Neural progenitor cell (in vitro differentiated cells): ENCODE measurements at regions not wholly inside any gene's neighbourhood (a gene's known extent, or its start where the extent isn't known, plus 50 kb on each side); places are given as distances from the start of the nearest gene placed in this dataset.

Source experiments
- EZH2phosphoT487 ChIP-seq: fragments of 200-600 bp; sonication (generic); IDR thresholded peaks from 2 replicates; pipeline ENCODE4 v1.6.1; 2017; ENCODE audit warnings: antibody characterized with exemption
- TF ChIP-seq, protein P1 (sequence below): fragments of 200-600 bp; sonication (generic); IDR thresholded peaks from 2 replicates; pipeline ENCODE4 v1.5.1; 2017; ENCODE audit warnings: antibody characterized with exemption, mild to moderate bottlenecking

DNA sequence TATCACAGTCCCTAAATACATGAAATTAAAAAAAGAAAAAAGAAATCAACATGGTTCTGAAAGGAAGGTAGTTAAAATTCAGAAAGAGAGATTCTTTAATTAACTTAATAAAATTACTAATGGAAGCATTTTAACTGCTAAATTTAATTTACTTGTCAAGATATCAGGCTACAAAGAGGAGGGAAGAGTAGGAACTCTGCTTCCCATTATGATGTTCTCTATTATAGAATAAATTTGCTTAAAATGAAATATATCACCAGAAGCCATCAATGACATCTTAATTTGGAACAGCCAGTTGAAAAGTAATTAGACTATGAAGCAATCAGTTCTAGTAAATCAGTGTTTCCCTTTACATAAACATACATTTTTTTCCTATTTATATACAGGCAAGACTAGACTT, 611.8 kb upstream of the FANCL start:
- TF ChIP-seq, protein P1, sequence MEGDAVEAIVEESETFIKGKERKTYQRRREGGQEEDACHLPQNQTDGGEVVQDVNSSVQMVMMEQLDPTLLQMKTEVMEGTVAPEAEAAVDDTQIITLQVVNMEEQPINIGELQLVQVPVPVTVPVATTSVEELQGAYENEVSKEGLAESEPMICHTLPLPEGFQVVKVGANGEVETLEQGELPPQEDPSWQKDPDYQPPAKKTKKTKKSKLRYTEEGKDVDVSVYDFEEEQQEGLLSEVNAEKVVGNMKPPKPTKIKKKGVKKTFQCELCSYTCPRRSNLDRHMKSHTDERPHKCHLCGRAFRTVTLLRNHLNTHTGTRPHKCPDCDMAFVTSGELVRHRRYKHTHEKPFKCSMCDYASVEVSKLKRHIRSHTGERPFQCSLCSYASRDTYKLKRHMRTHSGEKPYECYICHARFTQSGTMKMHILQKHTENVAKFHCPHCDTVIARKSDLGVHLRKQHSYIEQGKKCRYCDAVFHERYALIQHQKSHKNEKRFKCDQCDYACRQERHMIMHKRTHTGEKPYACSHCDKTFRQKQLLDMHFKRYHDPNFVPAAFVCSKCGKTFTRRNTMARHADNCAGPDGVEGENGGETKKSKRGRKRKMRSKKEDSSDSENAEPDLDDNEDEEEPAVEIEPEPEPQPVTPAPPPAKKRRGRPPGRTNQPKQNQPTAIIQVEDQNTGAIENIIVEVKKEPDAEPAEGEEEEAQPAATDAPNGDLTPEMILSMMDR = no peak
- no peak for TF ChIP-seq EZH2phosphoT487
